ENCODE measurements at regions not wholly inside any gene's neighbourhood (a gene's known extent, or its start where the extent isn't known, plus 50 kb on each side); places are given as distances from the start of the nearest gene placed in this dataset.

- no peak for TF ChIP-seq CTCF (conservative IDR thresholded peaks at IDR 0.05; ENCODE audit: low read length)
- TF ChIP-seq EZH2phosphoT487 (IDR thresholded peaks at IDR 0.05; ENCODE audit: borderline replicate concordance, low read depth, low read length) = no peak
Measured at GRCh38 chr1:191350938-191351337, 807.3 kb upstream of the RGS18 start.

Measured in OCI-LY7 (cell line).